ENCODE measurements at regions not wholly inside any gene's neighbourhood (a gene's known extent, or its start where the extent isn't known, plus 50 kb on each side); places are given as distances from the start of the nearest gene placed in this dataset.

DNA sequence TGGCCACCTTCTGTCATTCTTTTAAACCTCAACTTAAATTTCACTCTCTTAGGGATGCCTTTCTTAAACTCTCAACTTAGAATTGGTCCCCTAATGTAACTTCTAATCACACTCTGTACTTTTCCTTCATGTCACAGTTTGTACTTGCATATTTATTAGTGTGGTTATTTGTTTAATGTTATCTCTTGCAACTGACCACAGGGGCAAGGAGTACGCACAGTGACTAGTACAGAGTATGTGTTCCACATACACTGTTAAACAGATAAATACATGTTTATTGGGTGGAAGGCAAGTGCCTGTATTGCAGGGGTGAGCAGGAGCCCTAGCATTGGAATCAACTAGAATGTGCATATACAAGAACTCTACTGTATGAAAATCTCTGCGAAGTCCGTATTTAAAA, 554.0 kb downstream of the INSC start:
- POLR2A ChIA-PET = no interaction called here
- intact Hi-C loops (cut with micrococcal nuclease; ENCODE audit: unreplicated experiment) = no loop called here
- no peaks in the 10 kb centered on the region for H3K27me3 ChIP-seq (ENCODE audit: control insufficient read depth, insufficient read depth, low read length)
- no peak for DNase-seq (ENCODE audit: low read depth, low spot score)
- H3K4me1 ChIP-seq (ENCODE audit: control insufficient read depth, insufficient read depth, low read length) = no peaks in the 10 kb centered on the region
- no peaks in the 10 kb centered on the region for H3K36me3 ChIP-seq (ENCODE audit: control insufficient read depth, insufficient read depth, low read length)
- in situ Hi-C loops (cut with HindIII; ENCODE audit: low pct_unique_long_range_greater_than_20kb, low sequenced_read_pairs) = no loop called here
- TF ChIP-seq CTCF (IDR thresholded peaks at IDR 0.05) = no peak
- no peak for TF ChIP-seq TCF7L2 (IDR thresholded peaks at IDR 0.05; ENCODE audit: low read depth, low read length)
- TF ChIP-seq, protein P1, sequence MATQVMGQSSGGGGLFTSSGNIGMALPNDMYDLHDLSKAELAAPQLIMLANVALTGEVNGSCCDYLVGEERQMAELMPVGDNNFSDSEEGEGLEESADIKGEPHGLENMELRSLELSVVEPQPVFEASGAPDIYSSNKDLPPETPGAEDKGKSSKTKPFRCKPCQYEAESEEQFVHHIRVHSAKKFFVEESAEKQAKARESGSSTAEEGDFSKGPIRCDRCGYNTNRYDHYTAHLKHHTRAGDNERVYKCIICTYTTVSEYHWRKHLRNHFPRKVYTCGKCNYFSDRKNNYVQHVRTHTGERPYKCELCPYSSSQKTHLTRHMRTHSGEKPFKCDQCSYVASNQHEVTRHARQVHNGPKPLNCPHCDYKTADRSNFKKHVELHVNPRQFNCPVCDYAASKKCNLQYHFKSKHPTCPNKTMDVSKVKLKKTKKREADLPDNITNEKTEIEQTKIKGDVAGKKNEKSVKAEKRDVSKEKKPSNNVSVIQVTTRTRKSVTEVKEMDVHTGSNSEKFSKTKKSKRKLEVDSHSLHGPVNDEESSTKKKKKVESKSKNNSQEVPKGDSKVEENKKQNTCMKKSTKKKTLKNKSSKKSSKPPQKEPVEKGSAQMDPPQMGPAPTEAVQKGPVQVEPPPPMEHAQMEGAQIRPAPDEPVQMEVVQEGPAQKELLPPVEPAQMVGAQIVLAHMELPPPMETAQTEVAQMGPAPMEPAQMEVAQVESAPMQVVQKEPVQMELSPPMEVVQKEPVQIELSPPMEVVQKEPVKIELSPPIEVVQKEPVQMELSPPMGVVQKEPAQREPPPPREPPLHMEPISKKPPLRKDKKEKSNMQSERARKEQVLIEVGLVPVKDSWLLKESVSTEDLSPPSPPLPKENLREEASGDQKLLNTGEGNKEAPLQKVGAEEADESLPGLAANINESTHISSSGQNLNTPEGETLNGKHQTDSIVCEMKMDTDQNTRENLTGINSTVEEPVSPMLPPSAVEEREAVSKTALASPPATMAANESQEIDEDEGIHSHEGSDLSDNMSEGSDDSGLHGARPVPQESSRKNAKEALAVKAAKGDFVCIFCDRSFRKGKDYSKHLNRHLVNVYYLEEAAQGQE (IDR thresholded peaks at IDR 0.05; ENCODE audit: insufficient read depth in 1 of 2, low read depth in 2 of 2, low read length in 1 of 2) = no peak
- TF ChIP-seq POLR2AphosphoS5 (IDR thresholded peaks at IDR 0.05; ENCODE audit: low read depth, low read length) = no peak
- TF ChIP-seq SIN3A (IDR thresholded peaks at IDR 0.05; ENCODE audit: borderline replicate concordance, insufficient read depth, low read depth, low read length) = no peak
- H3K4me3 ChIP-seq (ENCODE audit: low read depth in 2 of 2, low read length in 2 of 2) = no peak overlapping the region
- no peak for ATAC-seq
- H3K9me3 ChIP-seq (ENCODE audit: control insufficient read depth, insufficient read depth, low read depth, low read length) = no peaks in the 10 kb centered on the region
- no peak overlapping the region for H3K27ac ChIP-seq (ENCODE audit: low read length)
- BruUV-seq (replicated peaks) = no TSS peak
- CTCF ChIA-PET = interaction anchor here (0.6 kb wide), 1 partner anchor 30 kb away, joined by 3 read pairs; no protein-coding TSS in a partner anchor

DNA sequence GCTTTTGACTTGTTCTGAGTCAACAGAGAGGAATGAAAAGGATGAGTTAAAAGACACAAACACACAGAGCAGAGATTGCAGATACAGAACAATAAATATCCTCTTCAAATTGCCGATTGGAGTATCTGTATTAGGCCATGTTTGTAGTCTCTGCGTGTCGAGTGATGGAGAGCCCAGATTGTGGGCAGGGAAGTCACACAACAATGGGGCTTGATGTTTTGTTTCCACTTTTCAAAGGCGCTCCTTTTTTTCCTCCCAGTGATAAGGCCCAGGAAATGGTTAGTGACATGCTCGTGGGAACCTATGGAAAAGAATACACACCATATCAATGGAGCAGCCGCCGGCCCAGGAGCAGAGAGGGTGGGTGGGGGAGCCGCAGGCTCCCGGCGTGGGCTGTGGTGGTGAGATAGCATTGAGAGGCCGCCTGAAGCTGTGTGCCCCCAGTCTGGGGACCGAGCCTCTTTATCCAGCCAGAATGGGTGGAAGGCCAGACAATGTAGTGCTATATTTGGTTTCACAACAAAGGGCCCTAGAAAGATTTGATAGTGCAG, 555.9 kb downstream of the INSC start:
- Histone ChIP-seq H3K27ac (ENCODE audit: low read length) (no peak overlapping the region), H3K36me3 (ENCODE audit: control insufficient read depth, insufficient read depth, low read length) (no peaks in the 10 kb centered on the region), H3K27me3 (ENCODE audit: control insufficient read depth, insufficient read depth, low read length) (no peaks in the 10 kb centered on the region), H3K4me1 (ENCODE audit: control insufficient read depth, insufficient read depth, low read length) (no peaks in the 10 kb centered on the region), H3K4me3 (ENCODE audit: low read depth in 2 of 2, low read length in 2 of 2) (no peak overlapping the region), H3K9me3 (ENCODE audit: control insufficient read depth, insufficient read depth, low read depth, low read length) (no peaks in the 10 kb centered on the region)
- in situ Hi-C loops (cut with HindIII; ENCODE audit: low pct_unique_long_range_greater_than_20kb, low sequenced_read_pairs) = no loop called here
- DNase-seq (ENCODE audit: low read depth, low spot score) (no peak), ATAC-seq (no peak)
- no TSS peak for BruUV-seq (replicated peaks)
- ChIA-PET CTCF (no interaction called here), POLR2A (no interaction called here)
- TF ChIP-seq SIN3A (IDR thresholded peaks at IDR 0.05; ENCODE audit: borderline replicate concordance, insufficient read depth, low read depth, low read length) = no peak
- no peak for TF ChIP-seq POLR2AphosphoS5 (IDR thresholded peaks at IDR 0.05; ENCODE audit: low read depth, low read length)
- TF ChIP-seq TCF7L2 (IDR thresholded peaks at IDR 0.05; ENCODE audit: low read depth, low read length) = no peak
- no peak for TF ChIP-seq CTCF (IDR thresholded peaks at IDR 0.05)
- TF ChIP-seq, protein P1 (IDR thresholded peaks at IDR 0.05; ENCODE audit: insufficient read depth in 1 of 2, low read depth in 2 of 2, low read length in 1 of 2) = no peak
- intact Hi-C loops (cut with micrococcal nuclease; ENCODE audit: unreplicated experiment) = no loop called here

All from Panc1 (cell line).